HepG2 (cell line): ENCODE measurements at regions not wholly inside any gene's neighbourhood (a gene's known extent, or its start where the extent isn't known, plus 50 kb on each side); places are given as distances from the start of the nearest gene placed in this dataset.

Experiments
- BCL6 ChIP-seq: IDR thresholded peaks from 2 replicates; pipeline ENCODE4 v1.6.1; 2016; ENCODE audit warnings: missing genetic modification reagents, missing compliant biosample characterization
- FOXA1 ChIP-seq, 2 experiments: fragments of 450-650 bp in 1 of 2; sonication (generic) in 1 of 2; formaldehyde crosslinking in 1 of 2; IDR thresholded peaks; 2 replicates each; pipeline versions ENCODE4 v1.4.0 to v1.6.1; 2016 to 2020; ENCODE audit warnings: missing genetic modification reagents in 1 of 2
- FOXA3 ChIP-seq: IDR thresholded peaks from 2 replicates; pipeline ENCODE4 v1.6.1; 2016; ENCODE audit warnings: missing genetic modification reagents, missing compliant biosample characterization
- HNF4G ChIP-seq, 2 experiments: sonication (generic) in 1 of 2; formaldehyde crosslinking in 1 of 2; IDR thresholded peaks; 2 replicates each; pipeline versions ENCODE4 v1.4.0 to v1.6.1; 2011 to 2020; ENCODE audit warnings: borderline replicate concordance in 2 of 2, low read depth in 2 of 2, mild to moderate bottlenecking in 2 of 2, low read length in 1 of 2, missing genetic modification reagents in 1 of 2, moderate library complexity in 1 of 2
- KLF6 ChIP-seq: IDR thresholded peaks from 2 replicates; pipeline ENCODE4 v1.8.0; 2016; ENCODE audit warnings: missing biosample characterization, missing genetic modification reagents
- MAFK ChIP-seq, 2 experiments: IDR thresholded peaks in 1 of 2; conservative IDR thresholded peaks in 1 of 2; 2 replicates each; pipeline ENCODE4 v1.6.1; 2011; ENCODE audit warnings: improper control_type of control experiment in 2 of 2, low read length in 2 of 2
- MTA3 ChIP-seq: sonication (generic); formaldehyde crosslinking; IDR thresholded peaks from 2 replicates; pipeline ENCODE4 v1.4.0; 2020; ENCODE audit warnings: missing genetic modification reagents
- NFE2 ChIP-seq: sonication (generic); formaldehyde crosslinking; IDR thresholded peaks from 2 replicates; pipeline ENCODE4 v1.4.0; 2020; ENCODE audit warnings: missing genetic modification reagents
- PHF20 ChIP-seq: sonication (generic); formaldehyde crosslinking; IDR thresholded peaks from 2 replicates; pipeline ENCODE4 v1.5.0; 2020; ENCODE audit warnings: mild to moderate bottlenecking, missing genetic modification reagents
- RFX5 ChIP-seq: IDR thresholded peaks from 2 replicates; pipeline ENCODE4 v1.6.1; 2011; ENCODE audit warnings: low read depth, low read length, improper control_type of control experiment
- SOX13 ChIP-seq, 3 experiments: fragments of 450-650 bp in 1 of 3; sonication (generic) in 1 of 3; formaldehyde crosslinking in 1 of 3; IDR thresholded peaks in 2 of 3; conservative IDR thresholded peaks in 1 of 3; 2 replicates each; pipeline versions ENCODE4 v1.5.0 to v1.6.1; 2016 to 2020; ENCODE audit warnings: antibody characterized with exemption in 1 of 3, mild to moderate bottlenecking in 1 of 3, missing compliant biosample characterization in 1 of 3, missing genetic modification reagents in 1 of 3, moderate library complexity in 1 of 3
- THYN1 ChIP-seq: sonication (generic); formaldehyde crosslinking; IDR thresholded peaks from 2 replicates; pipeline ENCODE4 v1.8.1; 2023; ENCODE audit warnings: low read depth, mild to moderate bottlenecking, moderate library complexity, missing genetic modification reagents, borderline replicate concordance
- TP53 ChIP-seq: sonication (generic); formaldehyde crosslinking; conservative IDR thresholded peaks from 2 replicates; pipeline ENCODE4 v1.4.0; 2020; ENCODE audit warnings: missing genetic modification reagents
- ZBTB1 ChIP-seq: sonication (generic); formaldehyde crosslinking; IDR thresholded peaks from 2 replicates; pipeline ENCODE4 v1.4.0; 2020; ENCODE audit warnings: missing genetic modification reagents, borderline replicate concordance
- ZFYVE20 ChIP-seq: sonication (generic); formaldehyde crosslinking; IDR thresholded peaks from 2 replicates; pipeline ENCODE4 v1.8.0; 2023; ENCODE audit warnings: low read depth, mild to moderate bottlenecking, moderate library complexity, missing genetic modification reagents, borderline replicate concordance
- ZNF891 ChIP-seq: sonication (generic); formaldehyde crosslinking; IDR thresholded peaks from 2 replicates; pipeline ENCODE4 v1.5.0; 2020; ENCODE audit warnings: mild to moderate bottlenecking, missing genetic modification reagents
- TF ChIP-seq, protein P1 (sequence below): sonication (generic); formaldehyde crosslinking; IDR thresholded peaks from 2 replicates; pipeline ENCODE4 v1.4.0; 2020; ENCODE audit warnings: missing genetic modification reagents, borderline replicate concordance
- TF ChIP-seq, protein P2 (sequence below): IDR thresholded peaks from 2 replicates; pipeline ENCODE4 v1.6.1; 2016
- TF ChIP-seq, protein P3 (sequence below): sonication (generic); formaldehyde crosslinking; IDR thresholded peaks from 2 replicates; pipeline ENCODE4 v1.4.0; 2020; ENCODE audit warnings: missing genetic modification reagents, mild to moderate bottlenecking, borderline replicate concordance
- TF ChIP-seq, protein P4 (sequence below): sonication (generic); formaldehyde crosslinking; IDR thresholded peaks from 2 replicates; pipeline ENCODE4 v1.4.0; 2020; ENCODE audit warnings: missing genetic modification reagents
- TF ChIP-seq, protein P5 (sequence below): sonication (generic); formaldehyde crosslinking; IDR thresholded peaks from 2 replicates; pipeline ENCODE4 v1.8.0; 2022; ENCODE audit warnings: mild to moderate bottlenecking, missing genetic modification reagents, moderate library complexity

DNA sequence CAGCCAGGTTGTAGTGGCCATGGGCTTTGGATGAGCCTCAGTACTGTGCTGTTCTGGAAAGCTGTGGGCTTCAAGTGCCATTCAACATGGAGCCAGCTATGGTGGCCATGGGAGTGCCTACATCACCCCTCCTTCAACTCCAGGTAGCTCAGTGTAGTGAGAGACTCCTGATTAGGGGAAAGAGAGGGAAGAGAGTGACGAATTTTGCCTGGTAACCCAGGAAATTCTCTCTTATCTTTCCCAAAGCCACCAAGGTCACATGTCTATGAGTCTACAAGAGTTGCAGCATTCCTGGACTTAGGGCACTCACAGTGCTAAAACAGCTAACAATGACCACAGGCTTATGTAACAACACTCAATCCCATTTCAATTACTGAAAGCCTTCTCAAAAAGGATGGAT, 81.7 kb upstream of the SPTLC1 start (continued):
- TF ChIP-seq, protein P1, sequence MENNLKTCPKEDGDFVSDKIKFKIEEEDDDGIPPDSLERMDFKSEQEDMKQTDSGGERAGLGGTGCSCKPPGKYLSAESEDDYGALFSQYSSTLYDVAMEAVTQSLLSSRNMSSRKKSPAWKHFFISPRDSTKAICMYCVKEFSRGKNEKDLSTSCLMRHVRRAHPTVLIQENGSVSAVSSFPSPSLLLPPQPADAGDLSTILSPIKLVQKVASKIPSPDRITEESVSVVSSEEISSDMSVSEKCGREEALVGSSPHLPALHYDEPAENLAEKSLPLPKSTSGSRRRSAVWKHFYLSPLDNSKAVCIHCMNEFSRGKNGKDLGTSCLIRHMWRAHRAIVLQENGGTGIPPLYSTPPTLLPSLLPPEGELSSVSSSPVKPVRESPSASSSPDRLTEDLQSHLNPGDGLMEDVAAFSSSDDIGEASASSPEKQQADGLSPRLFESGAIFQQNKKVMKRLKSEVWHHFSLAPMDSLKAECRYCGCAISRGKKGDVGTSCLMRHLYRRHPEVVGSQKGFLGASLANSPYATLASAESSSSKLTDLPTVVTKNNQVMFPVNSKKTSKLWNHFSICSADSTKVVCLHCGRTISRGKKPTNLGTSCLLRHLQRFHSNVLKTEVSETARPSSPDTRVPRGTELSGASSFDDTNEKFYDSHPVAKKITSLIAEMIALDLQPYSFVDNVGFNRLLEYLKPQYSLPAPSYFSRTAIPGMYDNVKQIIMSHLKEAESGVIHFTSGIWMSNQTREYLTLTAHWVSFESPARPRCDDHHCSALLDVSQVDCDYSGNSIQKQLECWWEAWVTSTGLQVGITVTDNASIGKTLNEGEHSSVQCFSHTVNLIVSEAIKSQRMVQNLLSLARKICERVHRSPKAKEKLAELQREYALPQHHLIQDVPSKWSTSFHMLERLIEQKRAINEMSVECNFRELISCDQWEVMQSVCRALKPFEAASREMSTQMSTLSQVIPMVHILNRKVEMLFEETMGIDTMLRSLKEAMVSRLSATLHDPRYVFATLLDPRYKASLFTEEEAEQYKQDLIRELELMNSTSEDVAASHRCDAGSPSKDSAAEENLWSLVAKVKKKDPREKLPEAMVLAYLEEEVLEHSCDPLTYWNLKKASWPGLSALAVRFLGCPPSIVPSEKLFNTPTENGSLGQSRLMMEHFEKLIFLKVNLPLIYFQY = no peak
- TF ChIP-seq RFX5 (peak; percentile 97), FOXA3 (peak; percentile 57), SOX13 (IDR thresholded peaks at IDR 0.05) (no peak), SOX13 (CRISPR knock-in tag; conservative IDR thresholded peaks at IDR 0.05 in 1 of 2, IDR thresholded peaks at IDR 0.05 in 1 of 2) (peak in 1 of 2 experiments; percentile 78; a peak in 2 of 4 replicates), NFE2 (CRISPR knock-in tag) (no peak), MTA3 (no peak), FOXA1 (IDR thresholded peaks at IDR 0.05) (no peak), FOXA1 (CRISPR knock-in tag; IDR thresholded peaks at IDR 0.05) (peak; percentile 68; the same call in 1 of the 2 replicates), TP53 (CRISPR knock-in tag) (no peak), PHF20 (CRISPR knock-in tag) (no peak), KLF6 (0 out of 2 replicates have a peak, but pooled peaks have one; percentile 28), ZFYVE20 (CRISPR knock-in tag) (no peak), HNF4G (IDR thresholded peaks at IDR 0.05; ENCODE audit: borderline replicate concordance, low read depth, low read length) (peak; percentile 38; the same call in 1 of the 2 replicates), HNF4G (CRISPR knock-in tag; IDR thresholded peaks at IDR 0.05; ENCODE audit: borderline replicate concordance, low read depth) (no peak), MAFK (conservative IDR thresholded peaks at IDR 0.05 in 1 of 2, IDR thresholded peaks at IDR 0.05 in 1 of 2; ENCODE audit: low read length in 2 of 2) (no peak), ZNF891 (no peak), ZBTB1 (no peak), BCL6 (CRISPR knock-in tag) (peak; percentile 96), THYN1 (no peak)
- TF ChIP-seq, protein P2, sequence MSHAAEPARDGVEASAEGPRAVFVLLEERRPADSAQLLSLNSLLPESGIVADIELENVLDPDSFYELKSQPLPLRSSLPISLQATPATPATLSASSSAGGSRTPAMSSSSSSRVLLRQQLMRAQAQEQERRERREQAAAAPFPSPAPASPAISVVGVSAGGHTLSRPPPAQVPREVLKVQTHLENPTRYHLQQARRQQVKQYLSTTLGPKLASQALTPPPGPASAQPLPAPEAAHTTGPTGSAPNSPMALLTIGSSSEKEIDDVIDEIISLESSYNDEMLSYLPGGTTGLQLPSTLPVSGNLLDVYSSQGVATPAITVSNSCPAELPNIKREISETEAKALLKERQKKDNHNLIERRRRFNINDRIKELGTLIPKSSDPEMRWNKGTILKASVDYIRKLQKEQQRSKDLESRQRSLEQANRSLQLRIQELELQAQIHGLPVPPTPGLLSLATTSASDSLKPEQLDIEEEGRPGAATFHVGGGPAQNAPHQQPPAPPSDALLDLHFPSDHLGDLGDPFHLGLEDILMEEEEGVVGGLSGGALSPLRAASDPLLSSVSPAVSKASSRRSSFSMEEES (CRISPR knock-in tag) = peak; percentile 95
- TF ChIP-seq, protein P3, sequence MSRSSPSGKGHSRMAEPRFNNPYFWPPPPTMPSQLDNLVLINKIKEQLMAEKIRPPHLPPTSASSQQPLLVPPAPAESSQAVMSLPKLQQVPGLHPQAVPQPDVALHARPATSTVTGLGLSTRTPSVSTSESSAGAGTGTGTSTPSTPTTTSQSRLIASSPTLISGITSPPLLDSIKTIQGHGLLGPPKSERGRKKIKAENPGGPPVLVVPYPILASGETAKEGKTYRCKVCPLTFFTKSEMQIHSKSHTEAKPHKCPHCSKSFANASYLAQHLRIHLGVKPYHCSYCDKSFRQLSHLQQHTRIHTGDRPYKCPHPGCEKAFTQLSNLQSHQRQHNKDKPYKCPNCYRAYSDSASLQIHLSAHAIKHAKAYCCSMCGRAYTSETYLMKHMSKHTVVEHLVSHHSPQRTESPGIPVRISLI = no peak
- TF ChIP-seq, protein P4, sequence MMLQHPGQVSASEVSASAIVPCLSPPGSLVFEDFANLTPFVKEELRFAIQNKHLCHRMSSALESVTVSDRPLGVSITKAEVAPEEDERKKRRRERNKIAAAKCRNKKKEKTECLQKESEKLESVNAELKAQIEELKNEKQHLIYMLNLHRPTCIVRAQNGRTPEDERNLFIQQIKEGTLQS = 0 out of 2 replicates have a peak, but pooled peaks have one; percentile 51
- TF ChIP-seq, protein P5, sequence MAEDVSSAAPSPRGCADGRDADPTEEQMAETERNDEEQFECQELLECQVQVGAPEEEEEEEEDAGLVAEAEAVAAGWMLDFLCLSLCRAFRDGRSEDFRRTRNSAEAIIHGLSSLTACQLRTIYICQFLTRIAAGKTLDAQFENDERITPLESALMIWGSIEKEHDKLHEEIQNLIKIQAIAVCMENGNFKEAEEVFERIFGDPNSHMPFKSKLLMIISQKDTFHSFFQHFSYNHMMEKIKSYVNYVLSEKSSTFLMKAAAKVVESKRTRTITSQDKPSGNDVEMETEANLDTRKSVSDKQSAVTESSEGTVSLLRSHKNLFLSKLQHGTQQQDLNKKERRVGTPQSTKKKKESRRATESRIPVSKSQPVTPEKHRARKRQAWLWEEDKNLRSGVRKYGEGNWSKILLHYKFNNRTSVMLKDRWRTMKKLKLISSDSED (CRISPR knock-in tag) = no peak
